Breast epithelium (tissue), 3 donors: ENCODE measurements at regions not wholly inside any gene's neighbourhood (a gene's known extent, or its start where the extent isn't known, plus 50 kb on each side); places are given as distances from the start of the nearest gene placed in this dataset.

Experiments
- CTCF ChIP-seq, 3 donors: fragments of 450-650 bp; IDR thresholded peaks; one replicate each; pipeline ENCODE4 v1.5.1; 2016 to 2017; ENCODE audit warnings: antibody characterized with exemption in 3 of 3, mild to moderate bottlenecking in 3 of 3, moderate library complexity in 3 of 3
- POLR2A ChIP-seq: fragments of 450-650 bp; IDR thresholded peaks from one replicate; pipeline ENCODE4 v1.6.1; 2016; ENCODE audit warnings: antibody characterized with exemption, mild to moderate bottlenecking, moderate library complexity
- POLR2AphosphoS5 ChIP-seq, 3 donors: sonication (generic); formaldehyde crosslinking; IDR thresholded peaks; one replicate each; pipeline ENCODE4 v1.6.1; 2017; ENCODE audit warnings: antibody characterized with exemption in 3 of 3

GRCh38 chr7:82678716-82679115 is 235.1 kb upstream of the CACNA2D1 start:
- no peak for TF ChIP-seq CTCF (IDR thresholded peaks at IDR 0.05)
- TF ChIP-seq POLR2A = no peak
- no peak for TF ChIP-seq POLR2AphosphoS5 (IDR thresholded peaks at IDR 0.05)
